ENCODE measurements at regions not wholly inside any gene's neighbourhood (a gene's known extent, or its start where the extent isn't known, plus 50 kb on each side); places are given as distances from the start of the nearest gene placed in this dataset.
"Not testable (repeated sequence)": the region's sequence is repeated elsewhere in the genome, so short reads cannot be mapped to it uniquely, and the experiment has no call there.

GRCh38 chr20:50360921-50361320 lies 149.3 kb upstream of the PTPN1 start:
- DNase-seq (ENCODE audit: low read depth) = no peak

DNA sequence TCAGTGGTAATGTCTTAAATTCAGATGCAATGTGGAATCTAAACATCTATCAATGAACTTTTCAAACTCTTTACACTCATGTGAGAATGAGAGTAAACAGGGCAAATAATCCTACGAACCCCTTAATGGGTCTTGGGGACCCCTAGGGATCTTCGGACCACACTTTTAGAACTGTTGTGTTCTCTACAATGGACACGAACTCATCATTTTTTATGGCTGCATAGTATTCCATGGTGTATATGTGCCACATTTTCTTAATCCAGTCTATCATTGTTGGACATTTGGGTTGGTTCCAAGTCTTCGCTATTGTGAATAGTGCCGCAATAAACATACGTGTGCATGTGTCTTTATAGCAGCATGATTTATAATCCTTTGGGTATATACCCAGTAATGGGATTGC lies 148.0 kb upstream of the PTPN1 start:
- not testable (repeated sequence) for DNase-seq (ENCODE audit: low read depth)

- no peak for DNase-seq (ENCODE audit: low read depth)
Measured at GRCh38 chr20:50363027-50363426, 147.2 kb upstream of the PTPN1 start.

DNA sequence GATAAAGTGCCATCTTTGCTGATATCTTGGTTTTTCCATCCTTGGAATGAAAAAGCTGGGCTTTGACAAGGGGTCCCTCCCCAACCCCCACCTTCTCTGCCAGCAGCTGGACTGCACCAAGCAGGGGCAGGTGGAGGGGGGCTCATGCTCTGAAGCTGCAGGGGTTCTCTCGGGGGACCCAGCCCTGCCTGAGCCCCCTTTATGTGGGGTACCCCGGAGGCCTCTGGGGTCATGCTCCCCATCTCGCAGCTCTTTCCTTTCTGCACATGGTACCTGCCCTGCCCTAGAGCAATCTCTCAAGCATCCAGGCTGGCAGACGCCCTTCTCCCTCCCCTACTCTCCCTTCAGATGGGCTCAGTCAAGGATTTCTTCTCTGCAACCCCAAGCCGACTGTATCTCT lies 146.7 kb upstream of the PTPN1 start:
- DNase-seq (ENCODE audit: low read depth) = no peak

DNA sequence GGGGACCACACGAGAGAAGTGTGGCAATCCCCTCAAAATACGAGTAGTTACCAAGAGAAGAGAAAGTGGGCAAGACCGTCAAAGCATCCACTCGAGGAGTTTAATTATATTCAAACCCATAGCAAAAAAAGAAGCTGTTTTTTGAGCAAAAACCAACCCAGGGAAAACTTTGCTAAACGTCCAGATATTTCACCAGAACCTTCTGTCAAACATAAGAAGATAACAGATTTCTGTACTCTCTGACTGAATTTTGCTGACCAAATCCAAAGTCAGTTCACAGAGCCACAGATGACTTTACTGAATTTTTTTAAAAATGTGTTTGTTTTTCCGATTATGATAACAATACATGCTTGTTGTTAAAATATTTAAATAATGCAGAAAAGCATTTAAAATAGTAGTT lies 145.6 kb upstream of the PTPN1 start:
- no peak for DNase-seq (ENCODE audit: low read depth)

DNA sequence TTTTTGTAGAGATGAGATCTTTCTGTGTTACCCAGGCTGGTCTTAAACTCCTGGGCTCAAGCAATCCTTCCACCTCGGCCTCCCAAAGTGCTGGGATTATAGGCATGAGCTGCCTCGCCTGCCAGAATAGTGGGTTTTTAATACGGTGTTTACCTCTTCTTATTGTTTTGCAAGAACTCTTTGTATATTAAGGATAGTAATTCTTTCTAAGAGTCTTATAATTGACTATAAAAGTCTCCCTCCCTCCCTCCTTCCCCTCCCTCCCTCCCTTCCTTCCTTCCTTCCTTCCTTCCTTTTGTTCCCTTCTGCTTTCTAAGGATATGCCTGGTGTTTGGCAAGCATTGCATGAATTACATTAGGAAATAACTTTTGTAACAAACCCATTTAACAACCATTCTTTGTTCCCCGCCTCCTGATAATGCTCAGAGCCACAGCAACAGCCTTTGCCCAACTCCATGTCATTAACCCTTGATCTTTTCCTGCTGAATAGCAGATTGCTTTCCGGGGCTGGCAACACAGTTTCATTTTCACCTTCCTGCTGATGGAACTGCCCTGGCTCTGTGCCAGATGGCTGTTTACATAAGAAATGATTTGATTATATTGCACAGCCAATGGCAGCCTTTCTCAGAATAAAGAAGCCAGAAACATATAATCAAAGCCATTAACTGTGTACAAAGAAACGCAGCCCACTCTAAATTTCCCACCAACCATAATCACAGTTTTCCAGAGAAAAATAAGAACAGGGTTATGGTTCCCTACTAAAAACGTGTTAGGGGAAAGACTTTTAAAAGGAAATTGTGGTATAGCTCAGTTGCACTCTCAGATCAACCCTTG lies 143.7 kb upstream of the PTPN1 start:
- no peak for DNase-seq (ENCODE audit: low read depth)

GRCh38 chr20:50367104-50367674 lies 143.0 kb upstream of the PTPN1 start:
- DNase-seq (ENCODE audit: low read depth) = no peak

DNA sequence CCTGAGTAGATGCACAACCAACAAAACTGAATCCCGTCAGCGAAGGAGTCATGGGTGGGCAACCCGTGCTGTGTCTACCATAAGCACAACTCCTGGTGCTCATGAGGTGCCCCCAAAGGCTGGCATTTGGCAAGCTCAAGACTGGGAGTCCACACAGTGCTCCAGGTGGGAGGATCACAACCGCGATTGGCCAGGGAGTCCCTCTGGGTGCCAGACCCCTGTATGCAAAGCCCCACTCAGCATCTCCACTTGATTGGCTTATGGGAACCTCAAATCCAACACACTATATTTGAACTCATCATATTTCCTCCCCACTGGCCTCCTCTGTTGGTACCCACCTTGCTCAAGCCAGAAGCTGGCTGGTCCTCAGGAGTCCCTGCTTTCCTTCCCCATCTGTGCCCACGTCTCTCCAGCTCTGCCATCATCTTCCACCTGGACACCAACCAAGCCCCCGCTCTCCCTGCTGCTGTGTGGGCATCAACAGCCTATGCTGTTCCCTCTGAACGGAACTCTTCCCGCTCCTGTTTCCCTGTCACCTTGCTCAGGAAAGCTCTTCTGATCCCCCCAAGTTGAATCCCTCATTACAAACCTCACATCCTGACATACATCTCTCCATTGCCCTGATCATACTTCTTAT lies 142.3 kb upstream of the PTPN1 start:
- DNase-seq (ENCODE audit: low read depth) = no peak

DNA sequence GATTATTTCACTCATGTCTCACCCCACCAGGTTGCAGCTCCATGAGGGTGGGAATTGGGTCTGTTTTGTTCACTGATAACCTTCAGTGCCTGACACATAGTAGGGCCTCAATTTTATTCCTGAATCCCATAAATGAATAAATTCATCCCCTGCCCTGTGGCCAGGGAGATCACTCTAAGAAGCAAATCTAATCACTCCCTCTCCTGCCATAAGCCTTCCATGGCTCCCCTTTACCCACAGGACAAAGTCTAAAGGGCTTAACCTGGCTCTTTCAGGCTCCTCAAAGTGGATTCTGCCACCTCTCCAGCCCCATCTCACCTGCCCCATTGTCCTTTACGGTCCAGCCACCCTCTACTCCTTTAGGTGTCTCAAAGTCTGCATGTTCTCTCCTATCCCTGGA lies 141.8 kb upstream of the PTPN1 start:
- DNase-seq (ENCODE audit: low read depth) = no peak

DNA sequence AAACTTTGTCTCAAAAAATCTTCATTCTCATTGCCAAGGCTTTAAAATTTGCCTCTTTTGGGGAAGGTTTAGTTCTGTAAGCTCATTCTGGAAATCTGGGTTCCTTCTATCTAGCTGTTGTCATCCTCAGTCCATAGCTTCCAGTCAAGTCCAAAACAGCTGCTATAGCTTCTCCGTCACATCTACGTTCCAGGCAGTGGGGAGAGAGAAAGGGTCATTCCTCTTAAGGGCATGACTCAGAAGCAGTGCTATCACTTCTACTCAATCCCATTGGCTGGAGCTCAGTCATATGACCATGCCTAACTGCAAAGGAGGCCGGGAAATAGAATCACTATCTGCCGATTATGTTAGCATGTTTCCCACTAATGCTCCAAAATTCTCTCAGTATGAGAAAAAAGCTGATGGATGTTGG lies 141.4 kb upstream of the PTPN1 start:
- DNase-seq (ENCODE audit: low read depth) = no peak

DNA sequence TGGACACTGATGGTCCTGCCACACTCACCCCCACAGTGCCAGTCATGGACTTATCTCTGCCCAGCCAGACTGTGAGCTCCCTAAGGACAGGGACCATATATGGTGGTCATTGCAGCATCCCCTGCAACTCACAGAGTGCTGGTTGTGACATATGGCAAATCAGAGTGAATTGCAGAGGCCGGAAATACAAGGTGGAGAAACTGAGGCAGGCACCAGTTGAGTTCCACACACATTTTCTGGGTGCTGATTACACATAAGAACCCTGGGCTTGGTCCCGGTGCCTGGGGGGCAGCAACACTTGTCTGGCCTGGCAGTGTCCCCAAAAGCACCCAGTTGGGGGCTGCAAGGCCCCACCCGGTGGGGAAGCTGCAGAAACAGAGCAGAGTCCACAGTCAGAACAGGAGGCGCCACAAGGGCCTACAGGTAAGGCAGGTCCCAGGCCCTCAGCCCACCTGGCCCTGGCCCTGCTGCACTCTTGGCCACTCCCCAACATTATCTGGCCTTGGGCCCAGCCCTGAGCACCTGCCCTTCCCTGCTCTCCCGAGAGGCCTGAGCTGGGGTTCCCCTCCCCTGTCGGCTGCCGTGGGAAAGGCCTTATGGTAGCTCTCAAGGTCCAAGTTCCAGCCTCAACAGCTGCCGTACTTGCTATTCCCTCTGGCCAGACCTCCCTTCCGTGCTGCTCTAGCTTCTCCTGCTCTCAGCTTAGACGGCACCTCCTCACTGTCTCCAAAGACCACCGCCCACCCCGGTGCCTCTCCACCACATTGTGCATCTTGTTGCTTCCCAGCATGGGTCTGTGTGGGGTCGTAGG lies 140.8 kb upstream of the PTPN1 start:
- DNase-seq (ENCODE audit: low read depth) = no peak

DNA sequence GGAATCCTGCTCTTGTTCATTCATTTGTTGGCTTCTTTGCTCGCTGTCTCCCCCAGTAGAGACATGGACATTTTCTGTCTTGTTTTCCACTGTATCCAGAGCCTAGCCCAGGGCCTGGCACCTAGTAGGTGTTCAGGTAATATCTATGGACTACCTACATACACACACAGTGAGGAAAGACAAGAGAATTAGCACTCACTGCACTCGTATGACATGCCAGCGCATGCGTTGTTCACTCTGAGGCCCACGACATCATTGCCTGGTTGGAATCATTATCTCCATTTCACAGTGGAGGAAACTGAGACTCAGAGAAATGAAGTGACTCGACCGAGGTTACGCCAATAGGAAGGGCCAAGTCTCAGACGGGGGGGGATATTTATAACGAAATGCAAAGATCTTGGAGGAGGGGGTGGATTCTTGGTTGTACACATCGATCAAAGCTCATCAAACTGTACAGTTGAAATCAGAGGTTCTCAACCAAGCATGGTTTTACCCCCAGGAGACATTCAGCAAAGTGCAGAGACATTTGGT lies 140.1 kb upstream of the PTPN1 start:
- DNase-seq (ENCODE audit: low read depth) = no peak

DNA sequence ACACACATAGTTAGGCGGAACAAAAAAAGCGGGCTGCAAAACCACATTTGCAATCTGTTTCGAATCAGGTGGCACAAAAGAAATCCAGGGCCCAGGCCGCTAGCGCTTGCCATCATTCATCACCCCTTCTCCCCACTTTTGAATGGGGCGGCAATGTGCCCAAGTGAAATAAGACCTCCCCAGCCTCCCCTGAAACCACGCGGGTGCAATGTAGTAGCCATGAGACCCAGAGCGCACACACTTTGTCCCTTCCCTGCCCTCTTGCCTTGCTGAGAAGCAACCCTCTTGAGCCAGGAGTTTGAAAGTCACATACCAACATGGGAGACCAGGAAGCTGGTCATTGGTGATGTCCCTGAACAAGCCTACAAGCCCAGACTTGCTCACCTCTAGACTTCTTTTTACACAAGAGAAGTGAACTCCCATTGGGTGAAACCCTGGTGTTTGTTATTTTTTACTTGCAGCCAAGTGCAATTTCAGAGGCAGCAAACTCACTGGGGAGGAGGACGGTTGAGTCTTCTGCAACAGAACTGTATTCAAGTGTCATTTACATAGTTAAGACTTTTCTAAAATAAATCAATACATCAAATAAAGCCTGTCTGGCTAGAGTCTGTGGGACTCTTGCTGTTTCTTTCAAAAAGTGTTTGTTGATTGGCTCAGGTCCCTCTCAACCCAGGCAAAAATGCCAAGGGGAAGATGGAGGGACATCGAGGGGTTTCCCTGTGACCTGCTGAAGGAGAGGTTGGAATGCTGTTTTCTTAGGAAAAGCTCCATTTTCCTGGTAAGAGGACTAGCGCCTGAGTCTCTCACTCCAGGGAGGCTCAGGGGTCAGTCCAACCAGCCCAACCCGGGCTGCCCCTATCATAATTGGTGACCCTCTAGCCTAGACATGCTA lies 138.1 kb upstream of the PTPN1 start:
- DNase-seq (ENCODE audit: low read depth) = no peak

DNA sequence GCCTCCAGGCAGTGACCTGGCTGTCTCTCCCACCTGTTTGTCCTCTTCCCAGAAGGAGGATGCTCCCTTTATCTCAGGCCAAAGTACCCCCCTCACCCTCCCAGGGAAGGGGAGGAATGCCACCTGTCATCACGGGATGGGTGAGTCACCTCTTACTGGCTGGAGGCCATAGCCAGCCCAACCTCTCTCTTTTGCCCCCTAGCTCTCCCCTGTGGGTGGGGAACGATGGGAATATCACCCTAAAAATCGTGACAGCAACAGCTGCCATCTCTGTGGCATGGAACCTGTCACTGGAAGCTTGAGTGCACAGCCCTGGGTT lies 137.5 kb upstream of the PTPN1 start:
- DNase-seq (ENCODE audit: low read depth) = no peak

GRCh38 chr20:50373674-50374286 lies 136.4 kb upstream of the PTPN1 start:
- DNase-seq (ENCODE audit: low read depth) = no peak

DNA sequence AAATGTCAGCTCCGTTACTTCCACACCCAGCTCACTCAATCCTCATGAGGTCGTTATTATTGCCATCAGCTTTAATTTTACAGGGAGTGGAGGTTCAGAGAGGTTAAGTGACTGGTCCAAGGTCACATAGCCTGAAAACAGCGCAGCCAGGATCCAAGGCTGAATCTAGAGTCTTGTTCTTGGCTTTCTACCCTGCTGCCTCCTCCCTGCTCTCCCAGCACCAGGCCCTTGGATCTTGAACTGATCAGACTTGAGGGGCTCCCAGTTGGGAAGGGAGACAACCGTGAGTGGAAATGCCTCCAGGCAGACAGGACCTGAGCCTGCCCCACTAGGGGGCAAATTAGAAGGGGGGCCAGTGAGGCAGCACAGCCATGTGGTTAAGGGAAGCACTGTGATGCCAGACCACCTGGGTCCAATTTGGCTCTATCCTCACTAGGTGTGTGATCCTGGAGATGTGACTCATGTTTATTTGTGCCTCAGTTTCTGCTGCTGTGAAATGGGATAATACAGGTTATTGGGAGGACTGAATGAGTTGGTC lies 135.6 kb upstream of the PTPN1 start:
- no peak for DNase-seq (ENCODE audit: low read depth)

- no peak for DNase-seq (ENCODE audit: low read depth)
Measured at GRCh38 chr20:50376179-50376887, 133.8 kb upstream of the PTPN1 start.

DNA sequence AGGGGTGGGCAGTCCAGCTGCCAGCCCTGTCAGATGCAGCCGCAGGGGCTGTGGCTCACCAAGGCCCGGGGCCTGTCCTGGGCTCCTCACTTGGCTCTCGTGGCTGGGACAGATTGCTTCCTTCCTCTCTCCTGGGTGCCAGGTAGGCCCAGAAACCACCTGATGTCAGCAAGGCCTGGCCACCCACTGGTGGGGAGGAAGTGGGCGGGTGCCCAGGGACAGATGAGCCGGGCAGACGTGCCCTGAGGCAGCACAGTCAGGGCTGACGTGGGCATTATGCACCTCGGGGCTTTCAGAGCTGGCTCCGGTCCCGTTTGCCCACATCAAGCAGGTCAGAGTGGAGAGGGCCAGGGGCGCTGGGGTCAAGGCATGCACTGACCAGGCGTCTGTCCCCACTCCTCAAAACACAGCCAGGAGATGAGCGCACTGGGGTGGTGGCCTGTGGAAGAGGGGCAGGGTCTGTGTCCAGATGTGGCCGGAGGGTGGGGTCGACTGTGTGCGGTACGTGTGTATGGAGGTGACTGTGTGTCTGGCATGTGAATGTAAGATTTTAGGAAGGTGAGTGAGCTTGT lies 133.2 kb upstream of the PTPN1 start:
- no peak for DNase-seq (ENCODE audit: low read depth)

DNA sequence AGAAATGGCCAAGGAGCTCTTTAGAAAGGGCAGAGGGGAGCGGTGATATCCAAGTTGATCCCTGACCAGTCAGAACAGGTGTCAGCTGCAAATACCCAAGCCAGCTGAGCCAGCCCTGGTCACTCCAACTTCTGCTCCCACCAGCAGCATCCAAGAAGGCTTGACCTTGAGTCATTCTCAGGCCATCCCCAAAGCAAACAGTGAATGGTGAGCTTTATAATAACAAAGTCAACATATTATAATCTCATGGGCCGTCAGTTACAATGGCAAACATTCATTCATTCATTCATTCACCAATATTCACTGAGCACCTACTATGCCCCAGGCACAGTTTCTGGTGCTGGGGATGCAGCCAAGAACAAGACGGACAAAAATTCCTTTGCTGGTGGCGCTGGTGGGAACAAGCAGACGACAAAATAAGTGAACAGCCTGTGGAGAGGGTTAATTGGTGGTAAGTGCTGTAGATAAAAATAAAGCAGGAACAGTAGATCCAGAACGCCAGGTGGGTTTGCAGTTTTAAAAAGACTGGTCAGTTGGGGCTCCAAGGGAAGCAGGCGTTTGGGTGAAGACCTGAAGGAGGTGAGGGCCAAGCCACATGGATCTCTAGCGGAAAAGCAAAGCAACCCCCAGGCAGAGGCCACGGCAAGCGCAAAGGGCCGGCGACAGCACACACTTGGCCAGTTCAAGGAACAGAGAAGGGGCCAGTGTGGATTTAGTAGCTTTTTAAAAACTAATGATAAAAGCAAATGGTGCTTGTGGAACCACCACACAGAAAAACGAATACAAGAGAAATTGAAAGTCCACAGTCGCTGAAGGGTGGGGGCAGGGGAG lies 131.8 kb upstream of the PTPN1 start:
- DNase-seq (ENCODE audit: low read depth) = no peak
